ENCODE measurements at regions not wholly inside any gene's neighbourhood (a gene's known extent, or its start where the extent isn't known, plus 50 kb on each side); places are given as distances from the start of the nearest gene placed in this dataset.

DNA sequence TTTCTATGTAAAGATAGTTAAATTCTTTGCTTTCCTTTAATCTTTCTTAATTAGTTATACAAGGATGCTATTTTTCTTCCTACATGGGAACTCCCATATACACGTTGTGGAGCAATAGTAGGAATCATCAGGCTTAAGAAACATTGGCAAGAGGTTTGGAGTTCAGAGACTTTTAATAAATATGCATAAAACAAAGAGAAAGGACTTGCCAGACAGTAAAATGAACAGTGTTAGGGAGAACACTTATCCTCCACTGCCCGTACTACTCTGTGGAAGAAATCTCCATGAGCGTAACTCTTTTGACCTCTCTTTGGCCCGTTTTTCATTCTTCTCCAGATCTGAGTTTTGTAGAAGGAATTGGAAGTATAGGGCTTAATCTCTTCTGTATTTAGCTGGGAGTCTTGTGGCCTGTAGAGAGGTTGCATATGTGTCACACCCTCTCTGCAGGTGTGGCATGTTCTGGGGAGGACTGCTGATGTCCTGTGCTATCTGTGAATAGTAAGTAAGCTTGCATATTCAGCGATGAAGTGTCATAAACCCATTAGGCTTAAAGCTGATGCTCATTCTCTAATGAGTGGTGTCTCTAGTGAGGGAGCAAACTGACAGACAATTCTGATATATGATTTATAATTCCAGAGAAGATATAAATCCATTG is 455.4 kb upstream of the FAR2 start:
- Histone ChIP-seq H3K9ac (ENCODE audit: low read length) (no peak overlapping the region), H2BK120ac (ENCODE audit: low read depth, low read length) (no peak overlapping the region), H3K27me3 (ENCODE audit: insufficient read depth, low read length, poor library complexity) (no peaks in the 10 kb centered on the region), H2AK5ac (ENCODE audit: low read length) (no peak overlapping the region), H3K27ac (ENCODE audit: low read depth, low read length) (no peak overlapping the region), H2BK15ac (replicated peaks; ENCODE audit: low read depth) (no peak overlapping the region), H4K5ac (ENCODE audit: low read length) (no peak overlapping the region), H3K79me1 (ENCODE audit: low read length) (no peaks in the 10 kb centered on the region), H3K4ac (ENCODE audit: low read depth, low read length) (no peak overlapping the region), H3K23ac (ENCODE audit: low read length) (no peak overlapping the region), H3K36me3 (ENCODE audit: control insufficient read depth, insufficient read depth, low read length) (no peaks in the 10 kb centered on the region), H4K8ac (ENCODE audit: low read depth, low read length) (no peak overlapping the region), H3K4me1 (ENCODE audit: control insufficient read depth, low read depth, low read length) (peaks cover 2% of the 10 kb centered on the region), H3K56ac (ENCODE audit: low read length) (no peak overlapping the region), H3K18ac (ENCODE audit: low read length) (no peak overlapping the region), H3K79me2 (ENCODE audit: control insufficient read depth, insufficient read depth, low read length) (no peaks in the 10 kb centered on the region), H3K4me3 (ENCODE audit: low read length) (no peak overlapping the region), H2BK5ac (ENCODE audit: low read length) (no peak overlapping the region), H3K4me2 (ENCODE audit: low read length) (no peak overlapping the region)
- no CpG with 5 or more reads among the region's 5 CpGs for WGBS (ENCODE audit: extremely low coverage, insufficient coverage, low lambda C conversion rate)
- no peak for DNase-seq

DNA sequence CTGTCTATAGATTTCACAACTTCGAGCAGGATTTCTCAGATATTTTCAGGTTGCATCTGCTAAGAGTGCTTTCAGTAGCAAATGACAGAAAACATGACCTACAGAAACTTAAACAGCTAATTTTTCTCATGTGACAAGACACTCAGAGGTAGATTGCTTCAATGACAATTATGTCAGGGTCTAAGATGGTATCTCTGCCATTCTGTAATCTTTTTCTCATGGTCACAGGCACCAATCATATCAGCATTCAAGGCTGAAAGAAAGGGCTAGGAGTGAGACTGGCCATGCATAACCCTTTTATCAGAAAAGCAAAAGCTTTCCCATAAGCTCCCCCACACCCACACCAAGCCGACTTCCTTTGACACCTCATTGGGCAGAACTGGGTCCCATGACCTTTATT is 450.5 kb upstream of the FAR2 start:
- Histone ChIP-seq H4K8ac (ENCODE audit: low read depth, low read length) (no peak overlapping the region), H3K27ac (ENCODE audit: low read depth, low read length) (no peak overlapping the region), H3K18ac (ENCODE audit: low read length) (no peak overlapping the region), H2AK5ac (ENCODE audit: low read length) (no peak overlapping the region), H3K4ac (ENCODE audit: low read depth, low read length) (no peak overlapping the region), H3K56ac (ENCODE audit: low read length) (no peak overlapping the region), H3K23ac (ENCODE audit: low read length) (no peak overlapping the region), H3K4me2 (ENCODE audit: low read length) (no peak overlapping the region), H3K79me2 (ENCODE audit: control insufficient read depth, insufficient read depth, low read length) (no peaks in the 10 kb centered on the region), H3K9ac (ENCODE audit: low read length) (no peak overlapping the region), H3K79me1 (ENCODE audit: low read length) (no peaks in the 10 kb centered on the region), H2BK15ac (replicated peaks; ENCODE audit: low read depth) (no peak overlapping the region), H3K27me3 (ENCODE audit: insufficient read depth, low read length, poor library complexity) (no peaks in the 10 kb centered on the region), H3K4me1 (ENCODE audit: control insufficient read depth, low read depth, low read length) (peaks cover 2% of the 10 kb centered on the region), H3K4me3 (ENCODE audit: low read length) (no peak overlapping the region), H3K36me3 (ENCODE audit: control insufficient read depth, insufficient read depth, low read length) (no peaks in the 10 kb centered on the region), H2BK120ac (ENCODE audit: low read depth, low read length) (no peak overlapping the region), H4K5ac (ENCODE audit: low read length) (no peak overlapping the region), H2BK5ac (ENCODE audit: low read length) (no peak overlapping the region)
- DNase-seq: no peak
- WGBS (ENCODE audit: extremely low coverage, insufficient coverage, low lambda C conversion rate): no CpG with 5 or more reads among the region's 2 CpGs

DNA sequence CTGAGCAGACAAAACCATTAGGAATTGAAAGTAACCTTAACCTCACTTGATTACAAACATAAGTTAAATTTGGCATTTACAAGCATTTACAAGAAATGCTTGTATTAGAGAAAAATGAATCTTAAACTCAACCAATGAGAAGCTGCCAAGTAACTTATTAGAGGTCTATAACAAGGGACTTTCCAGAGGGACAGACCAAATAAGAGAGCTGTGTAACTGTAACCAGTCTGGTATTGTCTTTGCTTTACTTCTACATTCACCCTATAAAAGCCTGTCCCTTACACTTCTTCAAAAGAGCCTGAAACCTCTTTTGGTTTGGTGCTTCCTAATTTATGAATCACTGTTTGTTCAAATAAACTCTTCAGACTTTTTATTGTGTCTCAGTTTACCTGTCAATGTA is 450.0 kb upstream of the FAR2 start:
- no peak overlapping the region for H2BK15ac ChIP-seq (replicated peaks; ENCODE audit: low read depth)
- no peak overlapping the region for H3K23ac ChIP-seq (ENCODE audit: low read length)
- H3K4me1 ChIP-seq (ENCODE audit: control insufficient read depth, low read depth, low read length): no peaks in the 10 kb centered on the region
- no peak overlapping the region for H2BK5ac ChIP-seq (ENCODE audit: low read length)
- no peak overlapping the region for H4K8ac ChIP-seq (ENCODE audit: low read depth, low read length)
- H3K79me1 ChIP-seq (ENCODE audit: low read length): no peaks in the 10 kb centered on the region
- H3K79me2 ChIP-seq (ENCODE audit: control insufficient read depth, insufficient read depth, low read length): no peaks in the 10 kb centered on the region
- H3K4ac ChIP-seq (ENCODE audit: low read depth, low read length): no peak overlapping the region
- no peak overlapping the region for H3K9ac ChIP-seq (ENCODE audit: low read length)
- H4K5ac ChIP-seq (ENCODE audit: low read length): no peak overlapping the region
- H3K18ac ChIP-seq (ENCODE audit: low read length): no peak overlapping the region
- no peak overlapping the region for H3K4me3 ChIP-seq (ENCODE audit: low read length)
- no peak overlapping the region for H2BK120ac ChIP-seq (ENCODE audit: low read depth, low read length)
- no peaks in the 10 kb centered on the region for H3K27me3 ChIP-seq (ENCODE audit: insufficient read depth, low read length, poor library complexity)
- DNase-seq: no peak
- H3K27ac ChIP-seq (ENCODE audit: low read depth, low read length): no peak overlapping the region
- no peak overlapping the region for H3K56ac ChIP-seq (ENCODE audit: low read length)
- H3K4me2 ChIP-seq (ENCODE audit: low read length): no peak overlapping the region
- H3K36me3 ChIP-seq (ENCODE audit: control insufficient read depth, insufficient read depth, low read length): no peaks in the 10 kb centered on the region
- H2AK5ac ChIP-seq (ENCODE audit: low read length): no peak overlapping the region

DNA sequence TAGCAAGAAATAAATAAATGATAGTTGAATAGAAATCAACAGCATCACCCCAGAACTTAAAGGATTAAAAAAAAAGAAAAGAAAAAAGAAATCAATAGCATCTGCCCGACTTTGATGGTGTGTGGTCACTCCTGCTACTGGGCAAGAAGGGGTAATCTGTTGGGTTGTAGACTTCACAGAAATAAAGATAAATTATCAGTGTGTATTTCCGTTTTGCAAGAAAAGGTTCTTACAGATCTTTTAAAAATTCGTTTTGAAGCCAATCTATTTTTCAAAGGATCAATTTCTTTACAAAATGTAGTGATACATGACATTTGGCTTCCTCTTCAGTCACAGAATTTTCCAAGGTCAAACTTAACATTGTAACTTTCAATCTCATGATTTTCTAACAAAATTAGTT is 448.9 kb upstream of the FAR2 start:
- H2BK5ac ChIP-seq (ENCODE audit: low read length): no peak overlapping the region
- H4K8ac ChIP-seq (ENCODE audit: low read depth, low read length): no peak overlapping the region
- no CpG with 5 or more reads among the region's 3 CpGs for WGBS (ENCODE audit: extremely low coverage, insufficient coverage, low lambda C conversion rate)
- H3K4ac ChIP-seq (ENCODE audit: low read depth, low read length): no peak overlapping the region
- no peak overlapping the region for H3K4me2 ChIP-seq (ENCODE audit: low read length)
- no peak overlapping the region for H4K5ac ChIP-seq (ENCODE audit: low read length)
- H3K23ac ChIP-seq (ENCODE audit: low read length): no peak overlapping the region
- H2AK5ac ChIP-seq (ENCODE audit: low read length): no peak overlapping the region
- no peaks in the 10 kb centered on the region for H3K4me1 ChIP-seq (ENCODE audit: control insufficient read depth, low read depth, low read length)
- H3K27ac ChIP-seq (ENCODE audit: low read depth, low read length): no peak overlapping the region
- H3K79me2 ChIP-seq (ENCODE audit: control insufficient read depth, insufficient read depth, low read length): no peaks in the 10 kb centered on the region
- H2BK120ac ChIP-seq (ENCODE audit: low read depth, low read length): no peak overlapping the region
- H3K36me3 ChIP-seq (ENCODE audit: control insufficient read depth, insufficient read depth, low read length): no peaks in the 10 kb centered on the region
- H3K4me3 ChIP-seq (ENCODE audit: low read length): no peak overlapping the region
- no peaks in the 10 kb centered on the region for H3K27me3 ChIP-seq (ENCODE audit: insufficient read depth, low read length, poor library complexity)
- H3K9ac ChIP-seq (ENCODE audit: low read length): no peak overlapping the region
- DNase-seq: no peak
- no peak overlapping the region for H3K56ac ChIP-seq (ENCODE audit: low read length)
- no peak overlapping the region for H3K18ac ChIP-seq (ENCODE audit: low read length)
- H3K79me1 ChIP-seq (ENCODE audit: low read length): no peaks in the 10 kb centered on the region
- no peak overlapping the region for H2BK15ac ChIP-seq (replicated peaks; ENCODE audit: low read depth)

DNA sequence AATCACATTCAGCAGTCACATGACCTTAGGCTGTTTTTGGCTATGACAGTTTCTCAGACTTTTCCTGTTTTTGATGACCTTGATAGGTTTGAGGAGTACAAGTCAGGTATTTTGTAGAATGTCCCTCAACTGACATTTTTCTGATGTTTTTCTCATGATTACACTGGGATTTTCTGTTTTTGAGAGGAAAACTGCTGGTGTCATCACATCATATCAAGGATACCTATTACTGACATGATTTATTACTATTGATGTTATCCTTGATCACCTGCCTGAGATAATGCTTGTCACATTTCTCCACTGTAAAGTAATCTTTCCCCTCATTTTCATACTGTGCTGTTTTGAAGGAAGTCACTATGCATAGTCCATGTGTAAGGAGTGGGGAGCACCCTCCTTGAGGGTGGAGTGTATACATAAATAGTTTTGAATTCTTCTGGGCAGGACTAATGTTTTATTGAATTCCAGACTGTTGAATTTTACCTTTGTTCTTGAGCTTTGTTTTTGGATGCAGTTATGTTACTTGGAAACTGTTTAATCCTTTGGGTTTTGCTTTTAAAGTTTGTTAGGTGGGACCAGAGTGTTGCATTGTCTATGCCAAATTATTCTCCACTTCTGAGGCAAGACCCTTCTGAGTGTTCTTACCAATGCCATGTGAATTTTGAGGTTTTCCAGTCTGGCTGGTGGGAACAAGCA is 444.5 kb upstream of the FAR2 start:
- Histone ChIP-seq H3K4me1 (ENCODE audit: control insufficient read depth, low read depth, low read length) (no peaks in the 10 kb centered on the region), H3K56ac (ENCODE audit: low read length) (no peak overlapping the region), H3K36me3 (ENCODE audit: control insufficient read depth, insufficient read depth, low read length) (no peaks in the 10 kb centered on the region), H3K23ac (ENCODE audit: low read length) (no peak overlapping the region), H3K4ac (ENCODE audit: low read depth, low read length) (no peak overlapping the region), H4K5ac (ENCODE audit: low read length) (no peak overlapping the region), H3K79me1 (ENCODE audit: low read length) (no peaks in the 10 kb centered on the region), H2BK5ac (ENCODE audit: low read length) (no peak overlapping the region), H3K4me2 (ENCODE audit: low read length) (no peak overlapping the region), H3K9ac (ENCODE audit: low read length) (no peak overlapping the region), H3K27ac (ENCODE audit: low read depth, low read length) (no peak overlapping the region), H3K27me3 (ENCODE audit: insufficient read depth, low read length, poor library complexity) (no peaks in the 10 kb centered on the region), H3K79me2 (ENCODE audit: control insufficient read depth, insufficient read depth, low read length) (no peaks in the 10 kb centered on the region), H3K4me3 (ENCODE audit: low read length) (no peak overlapping the region), H3K18ac (ENCODE audit: low read length) (no peak overlapping the region), H2BK15ac (replicated peaks; ENCODE audit: low read depth) (no peak overlapping the region), H2AK5ac (ENCODE audit: low read length) (no peak overlapping the region), H4K8ac (ENCODE audit: low read depth, low read length) (no peak overlapping the region), H2BK120ac (ENCODE audit: low read depth, low read length) (no peak overlapping the region)
- DNase-seq: no peak

DNA sequence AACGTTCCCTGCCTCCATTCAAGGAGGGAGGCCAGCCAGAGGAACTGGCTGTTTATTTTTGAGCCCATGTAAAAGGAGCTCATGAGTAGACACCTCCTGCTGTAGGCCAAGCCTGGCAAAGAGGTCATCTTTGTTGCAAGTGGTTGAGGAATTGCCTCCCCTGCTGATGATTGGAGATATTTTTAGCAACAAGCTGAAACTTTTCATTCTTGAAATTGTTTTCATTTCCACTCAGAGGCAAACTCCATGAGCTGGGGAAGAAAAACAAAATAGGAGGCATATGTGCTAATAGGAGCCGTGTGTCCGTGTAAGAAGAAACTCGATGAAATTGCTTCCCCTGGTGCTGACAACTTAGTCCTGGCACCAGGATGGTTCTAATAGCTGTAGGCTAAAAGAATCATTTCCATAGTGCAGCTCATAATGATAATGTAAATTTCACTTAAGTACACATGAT is 440.1 kb upstream of the FAR2 start:
- Histone ChIP-seq H3K79me2 (ENCODE audit: control insufficient read depth, insufficient read depth, low read length) (no peaks in the 10 kb centered on the region), H3K79me1 (ENCODE audit: low read length) (no peaks in the 10 kb centered on the region), H3K9ac (ENCODE audit: low read length) (no peak overlapping the region), H3K23ac (ENCODE audit: low read length) (no peak overlapping the region), H3K4ac (ENCODE audit: low read depth, low read length) (no peak overlapping the region), H2BK5ac (ENCODE audit: low read length) (no peak overlapping the region), H4K5ac (ENCODE audit: low read length) (no peak overlapping the region), H3K4me2 (ENCODE audit: low read length) (no peak overlapping the region), H2BK15ac (replicated peaks; ENCODE audit: low read depth) (no peak overlapping the region), H4K8ac (ENCODE audit: low read depth, low read length) (no peak overlapping the region), H2AK5ac (ENCODE audit: low read length) (no peak overlapping the region), H3K4me1 (ENCODE audit: control insufficient read depth, low read depth, low read length) (no peaks in the 10 kb centered on the region), H3K56ac (ENCODE audit: low read length) (no peak overlapping the region), H3K18ac (ENCODE audit: low read length) (no peak overlapping the region), H3K27me3 (ENCODE audit: insufficient read depth, low read length, poor library complexity) (no peaks in the 10 kb centered on the region), H3K27ac (ENCODE audit: low read depth, low read length) (no peak overlapping the region), H2BK120ac (ENCODE audit: low read depth, low read length) (no peak overlapping the region), H3K4me3 (ENCODE audit: low read length) (no peak overlapping the region), H3K36me3 (ENCODE audit: control insufficient read depth, insufficient read depth, low read length) (no peaks in the 10 kb centered on the region)
- no CpG with 5 or more reads among the region's 4 CpGs for WGBS (ENCODE audit: extremely low coverage, insufficient coverage, low lambda C conversion rate)
- no peak for DNase-seq
